ENCODE measurements at regions not wholly inside any gene's neighbourhood (a gene's known extent, or its start where the extent isn't known, plus 50 kb on each side); places are given as distances from the start of the nearest gene placed in this dataset.

GRCh38 chr5:12477554-12477953 lies 573.3 kb upstream of the CTNND2 start:
- DNase-seq, result no peak

- DNase-seq, result no peak
Measured at GRCh38 chr5:12467799-12468198, 563.6 kb upstream of the CTNND2 start.

DNA sequence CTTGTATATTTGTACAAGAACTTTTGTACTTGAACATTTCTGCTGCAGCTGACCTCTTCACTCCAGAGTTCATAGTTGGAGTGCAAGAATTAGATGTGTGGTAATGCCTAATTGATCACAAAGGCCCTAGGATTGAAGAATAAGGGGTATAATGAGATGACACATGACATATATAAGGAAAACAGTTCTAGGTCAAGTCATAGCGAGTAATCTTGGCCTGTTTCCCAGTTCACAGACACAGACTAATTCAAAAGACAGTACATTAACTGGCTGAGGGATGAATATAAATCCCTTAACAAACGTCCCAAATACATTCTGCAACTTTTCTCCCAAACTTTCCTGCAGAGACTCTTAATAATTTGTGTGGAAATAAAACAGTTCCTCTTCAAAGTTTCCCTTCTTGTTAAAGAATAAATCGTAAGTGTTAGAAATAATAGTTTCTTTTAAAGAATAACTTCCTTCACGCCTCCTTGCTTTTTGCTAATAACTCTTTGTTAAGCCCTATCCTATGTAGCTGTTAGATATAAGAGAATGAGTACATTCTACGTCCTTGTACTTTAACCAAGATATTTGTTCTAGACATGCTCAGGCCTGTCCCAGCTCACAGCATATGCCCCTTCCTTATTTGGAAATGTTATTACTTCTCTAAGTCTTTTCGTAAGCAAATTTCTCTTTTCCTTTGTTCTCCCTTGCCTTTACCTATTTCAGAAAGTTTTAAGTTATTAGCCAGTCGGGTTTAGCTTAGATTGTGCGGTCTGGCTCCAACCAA lies 556.4 kb upstream of the CTNND2 start:
- no peak for DNase-seq

DNA sequence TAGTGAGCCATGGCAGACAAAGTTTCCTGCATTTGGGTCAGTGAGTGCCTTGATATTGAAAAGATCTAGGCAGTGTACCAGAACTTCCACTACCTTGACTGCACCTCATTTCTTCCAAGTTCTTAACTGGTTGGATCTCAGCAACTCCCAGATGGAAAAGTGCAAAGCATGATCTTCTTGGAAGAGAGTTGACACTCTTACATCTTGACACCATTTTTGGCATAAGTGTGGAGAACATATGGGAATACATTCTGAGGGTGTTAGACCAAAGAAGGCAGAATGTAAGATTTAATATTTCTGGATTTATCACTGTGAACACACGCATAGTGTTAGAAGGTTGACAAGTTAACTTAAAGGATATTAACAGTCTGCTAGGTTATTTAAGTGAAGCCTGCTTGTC lies 555.1 kb upstream of the CTNND2 start:
- no peak for DNase-seq

- no peak for DNase-seq
Measured at GRCh38 chr5:12419075-12419474, 514.8 kb upstream of the CTNND2 start.

- no peak for DNase-seq
Measured at GRCh38 chr5:12413585-12413984, 509.3 kb upstream of the CTNND2 start.

DNA sequence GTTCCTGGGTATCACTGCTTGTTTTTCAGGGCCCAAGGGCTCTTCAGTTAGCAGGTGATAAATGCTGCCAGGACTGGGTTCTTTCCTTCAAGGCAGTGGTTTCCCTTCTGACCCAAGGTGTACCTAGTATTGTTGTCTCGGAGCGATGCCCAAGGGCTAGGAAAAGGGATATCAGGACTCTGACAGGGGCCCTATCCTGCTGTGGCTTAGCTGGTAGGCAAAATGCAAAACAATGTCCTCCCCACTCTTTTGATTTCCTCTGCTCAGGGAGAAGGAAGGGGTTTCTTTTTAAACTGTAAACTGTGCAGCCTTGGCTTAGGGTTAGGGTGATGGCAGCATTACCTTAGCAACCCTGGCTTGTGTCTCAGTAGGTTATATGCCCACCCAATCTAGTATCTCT lies 508.8 kb upstream of the CTNND2 start:
- DNase-seq, result no peak

DNA sequence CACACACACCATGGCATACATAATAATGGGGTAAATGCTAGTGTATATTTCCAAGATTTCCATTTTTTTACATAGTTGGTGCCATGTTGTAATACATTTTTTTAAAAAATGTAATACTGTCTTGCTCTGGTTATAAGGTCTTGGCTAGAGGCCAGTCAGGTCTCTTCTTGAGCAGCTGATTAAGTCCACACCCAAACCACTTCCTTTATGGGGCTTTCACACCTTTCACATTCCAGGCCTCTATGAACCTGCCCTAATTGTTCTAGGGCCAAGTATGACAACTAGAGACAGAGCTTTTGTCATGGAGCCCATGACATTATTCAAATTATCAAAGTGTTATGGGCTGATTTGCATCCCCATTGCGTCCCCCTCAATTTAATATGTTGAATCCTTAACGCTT lies 495.6 kb upstream of the CTNND2 start:
- DNase-seq, result no peak

- no peak for DNase-seq
Measured at GRCh38 chr5:12392246-12392645, 488.0 kb upstream of the CTNND2 start.

DNA sequence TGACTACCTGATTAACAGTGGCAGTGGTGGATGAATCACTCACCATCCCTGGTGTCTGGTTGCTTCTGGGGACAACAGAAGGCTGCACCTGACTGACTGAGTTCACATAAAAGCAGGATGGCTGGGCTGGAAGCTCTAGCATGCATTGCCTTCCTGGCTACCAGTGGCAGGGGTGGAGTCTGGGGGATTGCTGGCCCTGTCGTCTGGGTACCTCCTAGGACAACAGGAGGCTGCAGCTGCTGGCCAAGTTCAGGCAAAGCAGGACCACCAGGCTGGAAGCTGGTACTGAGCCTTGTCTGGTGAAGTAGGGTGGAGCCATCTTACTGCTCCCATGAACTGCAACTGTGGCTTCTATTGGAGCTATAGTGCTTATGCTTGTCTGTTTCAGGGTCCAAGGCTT lies 480.8 kb upstream of the CTNND2 start:
- no peak for DNase-seq

GRCh38 chr5:12384005-12384404 lies 479.8 kb upstream of the CTNND2 start:
- DNase-seq, result no peak

DNA sequence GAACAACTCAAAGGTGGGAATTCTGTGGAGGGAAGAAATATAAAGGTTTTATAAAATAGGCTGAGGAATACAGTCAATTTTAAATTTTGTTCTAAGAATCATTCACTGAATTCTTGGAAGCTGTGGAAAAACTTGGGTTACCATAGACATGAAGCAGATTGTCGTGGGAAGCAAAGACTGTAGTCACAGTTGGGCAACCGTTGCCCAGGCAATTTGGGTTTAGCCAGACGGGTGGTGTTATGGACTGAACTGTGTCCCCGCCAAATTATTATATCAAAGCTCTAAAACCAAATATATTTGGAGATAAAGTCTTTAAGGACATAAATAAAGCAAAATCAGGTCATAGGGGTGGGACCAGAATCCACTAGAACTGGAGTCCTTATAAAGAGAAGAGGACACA lies 463.7 kb upstream of the CTNND2 start:
- no peak for DNase-seq

- DNase-seq, result no peak
Measured at GRCh38 chr5:12360218-12360617, 456.0 kb upstream of the CTNND2 start.

DNA sequence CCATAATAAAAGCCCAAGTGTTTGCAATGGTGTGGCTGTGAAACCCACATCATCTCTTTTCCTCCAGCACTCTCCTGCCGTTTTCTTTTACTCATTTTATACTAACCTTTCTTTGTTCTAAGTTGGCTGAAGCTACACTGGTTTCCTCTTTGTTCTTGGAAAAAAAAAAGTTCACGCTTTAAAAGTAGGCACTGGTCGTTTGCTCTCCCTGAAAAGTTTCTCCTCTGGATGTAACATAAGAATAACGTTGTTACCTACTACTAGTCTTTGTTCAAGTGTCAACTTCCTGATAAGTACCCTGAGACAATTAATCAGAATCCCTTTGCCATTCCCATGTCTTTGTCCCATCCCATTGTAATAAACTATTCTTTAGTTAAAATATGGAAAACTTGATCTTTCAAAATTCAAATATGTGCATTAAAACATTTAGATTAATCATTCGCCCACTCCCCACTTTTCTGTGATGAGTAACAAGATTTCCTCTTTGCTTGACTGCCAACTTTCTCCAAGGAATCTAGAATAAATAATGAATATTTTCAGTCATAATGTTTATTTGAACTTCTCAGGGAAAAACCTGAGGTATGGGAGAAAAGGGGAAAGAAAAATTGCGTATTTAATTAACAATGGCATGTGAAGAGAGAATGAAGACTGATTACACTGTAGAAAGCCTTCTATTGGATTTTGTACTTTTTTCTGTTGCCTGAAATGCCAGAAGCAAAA lies 454.3 kb upstream of the CTNND2 start:
- no peak for DNase-seq

- no peak for DNase-seq
Measured at GRCh38 chr5:12357626-12358025, 453.4 kb upstream of the CTNND2 start.

- DNase-seq, result no peak
Measured at GRCh38 chr5:12354686-12355085, 450.4 kb upstream of the CTNND2 start.

DNA sequence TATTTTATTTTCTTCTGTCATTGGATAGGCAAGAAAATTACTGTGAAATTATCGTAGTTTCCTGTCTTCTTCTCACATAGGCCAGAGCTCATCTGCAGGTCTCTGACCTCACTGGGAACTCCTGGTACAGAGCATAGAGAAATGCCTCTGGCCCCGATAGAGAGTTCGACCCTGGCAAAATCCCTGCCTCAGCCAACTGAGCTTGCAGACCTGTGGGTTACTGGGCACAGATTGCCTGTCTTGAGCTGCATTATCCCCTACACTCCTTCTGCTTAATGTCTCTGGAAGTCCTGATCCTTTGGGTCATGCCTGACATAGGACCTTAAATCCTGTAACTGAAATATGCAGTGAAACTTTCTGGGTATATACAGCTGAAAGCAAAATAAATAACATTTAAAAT lies 439.3 kb upstream of the CTNND2 start:
- no peak for DNase-seq

- DNase-seq, result no peak
Measured at GRCh38 chr5:12335938-12336337, 431.7 kb upstream of the CTNND2 start.

- no peak for DNase-seq
Measured at GRCh38 chr5:12332480-12332879, 428.2 kb upstream of the CTNND2 start.

DNA sequence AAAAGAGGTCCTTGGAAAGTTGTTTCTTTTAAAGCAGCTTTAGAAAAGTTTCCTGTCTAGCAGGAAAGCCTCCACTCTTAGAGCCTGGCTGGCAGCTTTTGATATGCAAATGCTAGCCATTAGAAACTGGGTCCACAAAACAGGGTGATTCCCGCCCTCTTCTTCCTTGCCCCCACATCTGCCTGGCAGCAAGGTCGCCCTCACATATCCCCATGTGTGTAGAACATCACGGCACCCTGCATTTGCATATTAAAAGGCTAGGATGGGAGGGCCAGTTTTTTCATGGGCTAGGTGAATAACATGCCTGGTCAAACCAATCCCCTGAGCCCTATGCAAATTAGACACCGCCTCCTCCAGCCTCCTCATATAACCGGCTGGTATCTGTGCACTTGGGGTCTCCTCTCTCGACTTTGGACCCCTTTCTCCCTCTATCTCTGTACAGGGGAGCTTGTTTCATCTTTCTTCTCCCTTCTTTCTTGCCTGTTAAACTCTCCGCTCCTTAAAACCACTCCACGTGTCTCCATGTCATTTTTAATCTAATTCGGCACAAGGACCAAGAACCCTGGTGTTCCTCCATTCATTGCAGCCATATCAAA lies 426.8 kb upstream of the CTNND2 start:
- DNase-seq, result no peak

- DNase-seq, result no peak
Measured at GRCh38 chr5:12330381-12330780, 426.1 kb upstream of the CTNND2 start.

GRCh38 chr5:12323637-12324229 lies 419.5 kb upstream of the CTNND2 start:
- DNase-seq, result no peak

- DNase-seq, result no peak
Measured at GRCh38 chr5:12322042-12322441, 417.8 kb upstream of the CTNND2 start.

DNA sequence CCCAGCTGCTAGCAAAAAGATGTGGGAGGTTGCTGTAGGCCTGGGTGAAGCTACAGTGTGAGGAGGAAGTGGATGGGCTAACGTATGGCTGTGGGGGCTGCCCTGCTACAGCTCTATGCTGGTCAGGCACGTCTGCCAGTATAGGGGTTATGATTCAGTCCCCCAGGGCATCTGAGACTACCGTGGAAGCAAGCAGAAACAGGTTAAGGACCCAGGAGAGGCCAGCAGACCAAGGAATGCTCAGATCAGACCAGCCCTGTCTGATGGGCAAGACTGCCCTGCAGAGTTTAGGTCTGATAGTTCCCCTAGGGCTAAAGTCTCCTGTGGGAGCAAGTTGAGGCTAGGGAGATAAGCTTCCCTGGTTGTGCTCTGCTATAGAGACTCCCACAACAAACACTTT lies 416.1 kb upstream of the CTNND2 start:
- DNase-seq, result no peak
